ENCODE measurements at regions not wholly inside any gene's neighbourhood (a gene's known extent, or its start where the extent isn't known, plus 50 kb on each side); places are given as distances from the start of the nearest gene placed in this dataset.

DNA sequence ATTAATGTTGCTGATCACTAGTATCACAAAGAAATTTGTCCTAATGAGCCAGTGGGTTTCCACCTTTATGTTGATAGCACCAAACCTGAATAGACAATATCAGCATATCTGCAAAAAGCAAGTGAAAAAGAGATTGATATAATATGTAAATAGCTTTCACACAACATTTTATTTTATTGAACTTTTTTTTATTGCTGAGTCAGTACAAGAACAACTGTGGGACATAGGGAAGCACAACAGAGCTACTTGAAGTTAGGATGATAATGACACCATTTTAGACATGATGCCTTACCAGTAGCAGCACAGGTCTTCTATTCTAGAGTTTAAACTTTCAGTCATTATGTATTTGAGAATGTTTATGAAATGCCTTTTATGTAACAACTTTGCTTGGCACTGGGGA is 554.1 kb upstream of the SETBP1 start:
- H3K9me3 Mint-ChIP-seq (ENCODE audit: unreplicated experiment): no peaks in the 10 kb centered on the region
- TF ChIP-seq, protein P1, sequence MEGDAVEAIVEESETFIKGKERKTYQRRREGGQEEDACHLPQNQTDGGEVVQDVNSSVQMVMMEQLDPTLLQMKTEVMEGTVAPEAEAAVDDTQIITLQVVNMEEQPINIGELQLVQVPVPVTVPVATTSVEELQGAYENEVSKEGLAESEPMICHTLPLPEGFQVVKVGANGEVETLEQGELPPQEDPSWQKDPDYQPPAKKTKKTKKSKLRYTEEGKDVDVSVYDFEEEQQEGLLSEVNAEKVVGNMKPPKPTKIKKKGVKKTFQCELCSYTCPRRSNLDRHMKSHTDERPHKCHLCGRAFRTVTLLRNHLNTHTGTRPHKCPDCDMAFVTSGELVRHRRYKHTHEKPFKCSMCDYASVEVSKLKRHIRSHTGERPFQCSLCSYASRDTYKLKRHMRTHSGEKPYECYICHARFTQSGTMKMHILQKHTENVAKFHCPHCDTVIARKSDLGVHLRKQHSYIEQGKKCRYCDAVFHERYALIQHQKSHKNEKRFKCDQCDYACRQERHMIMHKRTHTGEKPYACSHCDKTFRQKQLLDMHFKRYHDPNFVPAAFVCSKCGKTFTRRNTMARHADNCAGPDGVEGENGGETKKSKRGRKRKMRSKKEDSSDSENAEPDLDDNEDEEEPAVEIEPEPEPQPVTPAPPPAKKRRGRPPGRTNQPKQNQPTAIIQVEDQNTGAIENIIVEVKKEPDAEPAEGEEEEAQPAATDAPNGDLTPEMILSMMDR (IDR thresholded peaks at IDR 0.05; ENCODE audit: unreplicated experiment): no peak
- POLR2A ChIA-PET: no interaction called here

DNA sequence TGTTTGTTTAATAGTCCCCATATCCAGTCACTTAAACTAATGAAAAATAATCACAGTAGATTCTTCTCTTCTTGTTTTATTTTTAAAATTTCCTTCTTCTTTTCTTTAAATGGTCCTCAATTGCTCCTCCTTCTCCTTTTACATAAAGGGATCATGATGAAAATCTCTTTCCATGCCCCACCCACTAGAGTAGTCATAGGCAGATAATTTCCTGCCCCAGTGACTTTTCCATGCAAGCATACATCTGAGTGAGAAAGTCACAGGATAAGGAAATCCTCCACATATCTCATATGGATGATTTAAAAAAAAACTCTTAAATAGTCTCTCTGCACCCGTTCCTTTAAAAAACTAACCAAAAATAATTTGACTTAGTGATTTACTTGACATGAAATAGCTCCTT is 552.3 kb upstream of the SETBP1 start:
- BruUV-seq (replicated peaks): no TSS peak
- H3K4me3 Mint-ChIP-seq (ENCODE audit: unreplicated experiment): no peak overlapping the region
- no peaks in the 10 kb centered on the region for H3K27me3 Mint-ChIP-seq (ENCODE audit: insufficient read depth, unreplicated experiment)
- TF ChIP-seq, protein P1 (IDR thresholded peaks at IDR 0.05; ENCODE audit: unreplicated experiment): no peak
- no peaks in the 10 kb centered on the region for H3K36me3 Mint-ChIP-seq (ENCODE audit: insufficient read depth, unreplicated experiment)
- no peak for DNase-seq (ENCODE audit: unreplicated experiment)
- CTCF ChIA-PET: interaction anchor here (0.6 to 1.2 kb wide), 3 partner anchors 12 to 467 kb away, joined by 3 to 6 read pairs (median 3); no protein-coding TSS in a partner anchor
- no peaks in the 10 kb centered on the region for H3K9me3 Mint-ChIP-seq (ENCODE audit: unreplicated experiment)
- peaks cover 6% of the 10 kb centered on the region for H3K4me1 Mint-ChIP-seq (ENCODE audit: insufficient read depth, unreplicated experiment)
- no peak overlapping the region for H3K27ac Mint-ChIP-seq (ENCODE audit: low read depth, unreplicated experiment)
- intact Hi-C loops (cut with micrococcal nuclease): loop anchor here (5.0 kb wide), 2 partner anchors 466 to 506 kb away; no protein-coding TSS in a partner anchor
- POLR2A ChIA-PET: no interaction called here

More for the DNA sequence above, 554.1 kb upstream of the SETBP1 start:
- intact Hi-C loops (cut with micrococcal nuclease): loop anchor here (5.0 kb wide), 2 partner anchors 464 to 504 kb away; no protein-coding TSS in a partner anchor
- Mint-ChIP-seq H3K27ac (ENCODE audit: low read depth, unreplicated experiment) (no peak overlapping the region), H3K4me3 (ENCODE audit: unreplicated experiment) (no peak overlapping the region), H3K4me1 (ENCODE audit: insufficient read depth, unreplicated experiment) (peaks cover 6% of the 10 kb centered on the region), H3K36me3 (ENCODE audit: insufficient read depth, unreplicated experiment) (no peaks in the 10 kb centered on the region), H3K27me3 (ENCODE audit: insufficient read depth, unreplicated experiment) (no peaks in the 10 kb centered on the region)
- CTCF ChIA-PET: interaction anchor here (1.8 kb wide), 1 partner anchor 504 kb away, joined by 3 read pairs; no protein-coding TSS in a partner anchor
- no peak for DNase-seq (ENCODE audit: unreplicated experiment)
- no TSS peak for BruUV-seq (replicated peaks)

DNA sequence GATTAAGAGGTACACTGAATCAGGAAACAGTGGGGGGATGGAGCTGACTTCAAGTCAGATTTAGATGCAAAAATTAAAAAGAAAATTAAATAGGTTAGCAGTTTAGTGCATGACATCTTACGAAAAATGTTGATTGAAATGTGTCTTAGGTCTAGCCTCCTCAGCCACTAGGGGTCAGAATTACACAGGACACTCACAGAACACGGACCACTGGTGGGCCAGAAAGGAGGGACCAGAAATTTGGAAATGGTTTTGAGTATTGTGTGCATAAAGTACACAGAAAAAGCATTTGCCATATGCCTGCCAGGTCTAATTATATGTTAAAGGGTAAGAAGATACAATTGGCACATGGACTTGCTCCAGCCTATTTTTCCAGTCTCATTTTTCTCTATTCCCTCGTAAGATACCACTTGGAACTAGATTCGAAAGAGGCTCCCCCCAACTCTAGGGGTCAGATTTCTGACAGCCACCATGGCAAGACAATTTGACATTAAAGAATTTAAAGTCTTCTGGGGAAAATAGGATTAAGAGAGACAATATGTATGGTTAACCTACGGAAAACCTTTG is 550.2 kb upstream of the SETBP1 start:
- CTCF ChIA-PET: interaction anchor here (0.6 to 2.6 kb wide), 45 partner anchors 9 to 1521 kb away, joined by 3 to 14 read pairs (median 3); no protein-coding TSS in a partner anchor
- peak; percentile 61 for DNase-seq (ENCODE audit: unreplicated experiment)
- no peaks in the 10 kb centered on the region for H3K9me3 Mint-ChIP-seq (ENCODE audit: unreplicated experiment)

DNA sequence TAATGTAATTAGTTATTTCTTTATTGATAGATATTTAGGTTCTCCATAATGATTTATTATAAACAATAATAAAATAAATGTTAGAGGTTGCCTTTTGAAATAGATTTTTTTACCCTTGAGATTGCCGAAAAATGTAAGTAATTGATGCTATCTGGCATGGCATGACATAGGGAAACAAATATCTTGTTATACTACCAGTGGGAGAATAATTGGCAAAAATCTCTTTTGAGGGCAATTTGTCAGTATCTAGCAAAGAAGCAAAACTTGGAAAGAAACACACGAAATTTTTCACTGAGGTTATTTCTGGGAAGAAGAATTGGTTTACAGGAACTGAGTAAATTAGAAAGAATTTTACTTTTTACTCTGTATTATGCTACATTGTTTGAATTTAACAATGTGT is 547.2 kb upstream of the SETBP1 start:
- TF ChIP-seq, protein P1 (IDR thresholded peaks at IDR 0.05; ENCODE audit: unreplicated experiment): no peak

More for the DNA sequence above, 550.2 kb upstream of the SETBP1 start:
- POLR2A ChIA-PET: no interaction called here
- Mint-ChIP-seq H3K36me3 (ENCODE audit: insufficient read depth, unreplicated experiment) (no peaks in the 10 kb centered on the region), H3K27ac (ENCODE audit: low read depth, unreplicated experiment) (no peak overlapping the region), H3K4me1 (ENCODE audit: insufficient read depth, unreplicated experiment) (peaks cover 6% of the 10 kb centered on the region), H3K4me3 (ENCODE audit: unreplicated experiment) (no peak overlapping the region), H3K27me3 (ENCODE audit: insufficient read depth, unreplicated experiment) (no peaks in the 10 kb centered on the region)
- TF ChIP-seq, protein P1 (IDR thresholded peaks at IDR 0.05; ENCODE audit: unreplicated experiment): peak; percentile 78
- no TSS peak for BruUV-seq (replicated peaks)
- intact Hi-C loops (cut with micrococcal nuclease): loop anchor here (1.0 to 5.0 kb wide), 5 partner anchors 196 to 1254 kb away; no protein-coding TSS in a partner anchor

More for the DNA sequence above, 547.2 kb upstream of the SETBP1 start:
- Mint-ChIP-seq H3K27me3 (ENCODE audit: insufficient read depth, unreplicated experiment) (no peaks in the 10 kb centered on the region), H3K4me1 (ENCODE audit: insufficient read depth, unreplicated experiment) (peaks cover 1% of the 10 kb centered on the region), H3K9me3 (ENCODE audit: unreplicated experiment) (no peaks in the 10 kb centered on the region), H3K27ac (ENCODE audit: low read depth, unreplicated experiment) (no peak overlapping the region), H3K36me3 (ENCODE audit: insufficient read depth, unreplicated experiment) (no peaks in the 10 kb centered on the region), H3K4me3 (ENCODE audit: unreplicated experiment) (no peak overlapping the region)
- no TSS peak for BruUV-seq (replicated peaks)
- no peak for DNase-seq (ENCODE audit: unreplicated experiment)
- CTCF ChIA-PET: interaction anchor here (0.6 kb wide), 1 partner anchor 472 kb away, joined by 3 read pairs; no protein-coding TSS in a partner anchor
- intact Hi-C loops (cut with micrococcal nuclease): loop anchor here (5.0 kb wide), 1 partner anchor 1079 kb away; no protein-coding TSS in a partner anchor
- POLR2A ChIA-PET: no interaction called here
